K562 (cell line): ENCODE measurements at regions not wholly inside any gene's neighbourhood (a gene's known extent, or its start where the extent isn't known, plus 50 kb on each side); places are given as distances from the start of the nearest gene placed in this dataset.

Source experiments
- ATAC-seq: fragments of 200-7000 bp; cut with Tn5 transposase; 3 replicates; pipeline ENCODE4 v1.9.1; 2020; ENCODE audit warnings: moderate library complexity
- BruUV-seq: library from RNA; stranded (reverse); fragments of 400-500 nt; replicated peaks from 2 replicates; lab custom pipeline; 2021; lab: Mats Ljungman, UMichigan
- CTCF ChIA-PET: fragments of 300-600 bp; formaldehyde crosslinking; extraction: SDS; loops from one replicate; lab custom pipeline; 2021; ENCODE audit warnings: low intra/inter-chr PET ratio; lab: Yijun Ruan, JAX
- POLR2A ChIA-PET: fragments of 300-600, 350-650 bp; sonication (Branson Sonifier 250); formaldehyde crosslinking; extraction: SDS; loops from one replicate; lab custom pipeline; 2021; ENCODE audit warnings: antibody characterized with exemption, inconsistent platforms; lab: Yijun Ruan, JAX
- DNase-seq, 4 experiments: peaks; one replicate each; pipeline versions ENCODE4 v3.0.0 to v3.0.0-alpha.2; 2011 to 2018; ENCODE audit warnings: low spot score in 3 of 4, mixed read lengths in 3 of 4; ENCODE audit errors: extremely low read depth in 1 of 4
- FAIRE-seq: peaks from 2 replicates; lab custom pipeline; 2011; peaks lifted over from hg19 to GRCh38; lab: Jason Lieb, UNC
- H2AFZ ChIP-seq: 2 replicates; pipeline ENCODE4 v1.6.0; 2011; ENCODE audit warnings: low read depth, low read length, control low read depth, inconsistent platforms
- H3K27ac ChIP-seq: fragments of 200-600 bp; 3 replicates; pipeline ENCODE4 v1.8.0; 2011; ENCODE audit warnings: low read depth, mild to moderate bottlenecking, control low read depth, inconsistent platforms, low read length, moderate library complexity, mixed read lengths; ENCODE audit errors: extremely low read depth
- H3K27me3 ChIP-seq, 2 experiments: fragments of 300-600 bp in 1 of 2; 2 replicates in 1 of 2; 3 replicates in 1 of 2; pipeline versions ENCODE4 v1.6.0 to v1.8.0; 2011; ENCODE audit warnings: inconsistent platforms in 2 of 2, low read length in 2 of 2, mild to moderate bottlenecking in 1 of 2, mixed read lengths in 1 of 2, moderate library complexity in 1 of 2; ENCODE audit not compliant: control insufficient read depth in 2 of 2, insufficient read depth in 2 of 2
- H3K36me3 ChIP-seq: fragments of 300-600 bp; 3 replicates; pipeline ENCODE4 v1.8.0; 2011; ENCODE audit warnings: mild to moderate bottlenecking, low read length, inconsistent platforms; ENCODE audit not compliant: control insufficient read depth, insufficient read depth
- H3K4me1 ChIP-seq, 2 experiments: fragments of 200-600 bp in 1 of 2; replicated peaks in 1 of 2; 2 replicates in 1 of 2; 3 replicates in 1 of 2; pipeline versions ENCODE4 v1.5.1 to v1.8.0; 2011; ENCODE audit warnings: inconsistent platforms in 2 of 2, low read length in 2 of 2, mild to moderate bottlenecking in 1 of 2, mixed read lengths in 1 of 2, moderate library complexity in 1 of 2; ENCODE audit not compliant: control insufficient read depth in 2 of 2, insufficient read depth in 2 of 2
- H3K4me2 ChIP-seq: 2 replicates; pipeline ENCODE4 v1.6.1; 2011; ENCODE audit warnings: low read length, control low read depth, inconsistent platforms, mixed read lengths; ENCODE audit not compliant: insufficient read depth
- H3K4me3 ChIP-seq: fragments of 200-600 bp; sonication (generic), shearing (Covaris generic); 2 replicates; pipeline ENCODE4 v1.5.1; 2016; ENCODE audit warnings: control low read depth, inconsistent platforms
- H3K79me2 ChIP-seq: fragments of 200-600 bp; 3 replicates; pipeline ENCODE4 v1.8.0; 2011; ENCODE audit warnings: low read length, inconsistent platforms; ENCODE audit not compliant: control insufficient read depth, insufficient read depth
- H3K9ac ChIP-seq, 2 experiments: 2 replicates each; pipeline versions ENCODE4 v1.6.0 to v1.6.1; 2011; ENCODE audit warnings: low read depth in 2 of 2, low read length in 2 of 2, control low read depth in 1 of 2, inconsistent platforms in 1 of 2, mild to moderate bottlenecking in 1 of 2, mixed read lengths in 1 of 2; ENCODE audit not compliant: insufficient read depth in 1 of 2
- H3K9me1 ChIP-seq: one replicate; pipeline ENCODE4 v1.6.0; 2011; ENCODE audit warnings: inconsistent platforms, mild to moderate bottlenecking, low read length, moderate library complexity; ENCODE audit not compliant: control insufficient read depth, insufficient read depth
- H3K9me3 ChIP-seq: replicated peaks from 2 replicates; pipeline ENCODE4 v1.5.1; 2011; ENCODE audit warnings: low read depth, low read length, inconsistent platforms; ENCODE audit not compliant: control insufficient read depth, insufficient read depth
- H4K20me1 ChIP-seq: replicated peaks from 2 replicates; pipeline ENCODE4 v1.6.1; 2011; ENCODE audit warnings: low read length, inconsistent platforms, mixed read lengths; ENCODE audit not compliant: control insufficient read depth, insufficient read depth
- ATF7 ChIP-seq: fragments of 450-650 bp; IDR thresholded peaks from 2 replicates; pipeline ENCODE4 v1.7.1; 2014; ENCODE audit warnings: mild to moderate bottlenecking, moderate library complexity
- CBFA2T3 ChIP-seq: fragments of 450-650 bp; IDR thresholded peaks from 2 replicates; pipeline ENCODE4 v1.6.1; 2017
- FOXM1 ChIP-seq, 2 experiments: fragments of 450-650 bp in 1 of 2; sonication (generic) in 1 of 2; formaldehyde crosslinking in 1 of 2; IDR thresholded peaks; 2 replicates each; pipeline versions ENCODE4 v1.6.1 to v1.9.0; 2017 to 2022; ENCODE audit warnings: low read depth in 2 of 2, mild to moderate bottlenecking in 2 of 2, missing genetic modification reagents in 1 of 2, moderate library complexity in 1 of 2
- PCBP2 ChIP-seq: fragments of 200-400 bp; formaldehyde crosslinking; IDR thresholded peaks from 2 replicates; pipeline ENCODE4 v1.6.1; 2018; ENCODE audit warnings: low read length, low read depth, mild to moderate bottlenecking, moderate library complexity; ENCODE audit not compliant: poor library complexity, severe bottlenecking
- PHB2 ChIP-seq: fragments of 450-650 bp; IDR thresholded peaks from 2 replicates; pipeline ENCODE4 v1.6.1; 2017; ENCODE audit warnings: low read depth
- PRDM10 ChIP-seq: fragments of 450-650 bp; IDR thresholded peaks from 2 replicates; pipeline ENCODE4 v1.6.1; 2018; ENCODE audit not compliant: partially characterized antibody
- SNAPC5 ChIP-seq: fragments of 250-450 bp; sonication (Bioruptor Pico); IDR thresholded peaks from 2 replicates; pipeline ENCODE4 v1.8.0; 2021; ENCODE audit warnings: moderate library complexity, mild to moderate bottlenecking, inconsistent platforms
- USF1 ChIP-seq: sonication (generic); formaldehyde crosslinking; IDR thresholded peaks from 2 replicates; pipeline ENCODE4 v1.9.0; 2022; ENCODE audit warnings: mild to moderate bottlenecking, missing genetic modification reagents
- ZNF224 ChIP-seq: sonication (generic); formaldehyde crosslinking; IDR thresholded peaks from 2 replicates; pipeline ENCODE4 v1.8.0; 2022; ENCODE audit warnings: mild to moderate bottlenecking, missing genetic modification reagents
- ZNF282 ChIP-seq: sonication (generic); formaldehyde crosslinking; IDR thresholded peaks from 2 replicates; pipeline ENCODE4 v1.8.1; 2023; ENCODE audit warnings: missing genetic modification reagents
- WGBS: fragments of 100-300 bp; shearing (Covaris generic); methylation state at CpG from one replicate; pipeline ENCODE4 v1.1.6; 2016; ENCODE audit warnings: low coverage, mixed read lengths; ENCODE audit not compliant: insufficient coverage; ENCODE audit errors: missing lambda C conversion rate; 5-methylcytosine and 5-hydroxymethylcytosine counted together
- in situ Hi-C: fragments of 300-500 bp; cut with MboI; formaldehyde crosslinking; loops from 4 replicates; pipeline ENCODE4 v1.15.0; 2018; ENCODE audit warnings: inconsistent platforms, mixed read lengths
- intact Hi-C: fragments of 100-400 bp; cut with micrococcal nuclease; formaldehyde crosslinking; loops from 2 replicates; pipeline ENCODE4 v1.14.2; 2022

DNA sequence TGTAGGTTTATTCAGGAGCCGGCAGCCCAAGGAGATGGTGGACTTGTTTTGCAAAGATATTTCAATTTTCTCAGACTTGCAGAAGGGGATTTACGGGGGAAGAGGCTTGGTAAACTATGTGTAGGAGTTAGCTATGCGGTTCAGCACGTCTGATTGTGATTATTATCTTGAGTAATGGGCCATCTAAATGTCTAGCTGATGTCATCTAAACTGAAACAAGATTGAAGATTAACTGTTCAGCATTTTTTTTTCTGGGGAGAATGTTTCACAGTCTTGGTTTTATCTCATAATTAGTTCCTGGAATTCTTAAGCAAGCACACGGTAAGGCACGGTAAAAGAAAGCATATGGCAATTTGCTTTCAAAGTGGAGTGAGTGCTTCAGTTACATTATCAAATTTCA is 207.3 kb upstream of the CXorf51B start:
- POLR2A ChIA-PET = no interaction called here

More for the DNA sequence above, 207.3 kb upstream of the CXorf51B start:
- Histone ChIP-seq H3K9ac (no peak overlapping the region), H3K79me2 (no peaks in the 10 kb centered on the region), H3K4me2 (no peak overlapping the region), H3K9me1 (no peaks in the 10 kb centered on the region), H3K4me1 (no peaks in the 10 kb centered on the region), H3K36me3 (no peaks in the 10 kb centered on the region), H3K27me3 (no peaks in the 10 kb centered on the region), H3K27ac (no peak overlapping the region), H2AFZ (no peak overlapping the region), H3K4me3 (no peak overlapping the region), H3K9me3 (no peaks in the 10 kb centered on the region), H4K20me1 (no peaks in the 10 kb centered on the region)
- in situ Hi-C loops = no loop called here
- CTCF ChIA-PET = no interaction called here
- BruUV-seq = no TSS peak
- TF ChIP-seq CBFA2T3 = no peak
- no peak for TF ChIP-seq FOXM1 (IDR thresholded peaks at IDR 0.05; ENCODE audit: low read depth)
- no peak for TF ChIP-seq FOXM1 (CRISPR knock-in tag; IDR thresholded peaks at IDR 0.05; ENCODE audit: low read depth)
- TF ChIP-seq ZNF282 (CRISPR knock-in tag) = no peak
- no peak for TF ChIP-seq USF1 (CRISPR knock-in tag)
- TF ChIP-seq ZNF224 (CRISPR knock-in tag) = no peak
- no peak for TF ChIP-seq PCBP2
- no peak for TF ChIP-seq PHB2
- TF ChIP-seq PRDM10 = no peak
- TF ChIP-seq SNAPC5 = no peak
- TF ChIP-seq ATF7 = no peak
- no peak for FAIRE-seq
- no peak for ATAC-seq
- 0% methylated on average over 6 of the region's 6 CpGs for WGBS
- intact Hi-C loops = no loop called here
- DNase-seq = no peak
